OCI-M1 (cell line): ENCODE measurements at regions not wholly inside any gene's neighbourhood (a gene's known extent, or its start where the extent isn't known, plus 50 kb on each side); places are given as distances from the start of the nearest gene placed in this dataset.

Experiments
- DNase-seq: peaks from one replicate; lab custom pipeline; 2025; lab: John Stamatoyannopoulos, UW

DNA sequence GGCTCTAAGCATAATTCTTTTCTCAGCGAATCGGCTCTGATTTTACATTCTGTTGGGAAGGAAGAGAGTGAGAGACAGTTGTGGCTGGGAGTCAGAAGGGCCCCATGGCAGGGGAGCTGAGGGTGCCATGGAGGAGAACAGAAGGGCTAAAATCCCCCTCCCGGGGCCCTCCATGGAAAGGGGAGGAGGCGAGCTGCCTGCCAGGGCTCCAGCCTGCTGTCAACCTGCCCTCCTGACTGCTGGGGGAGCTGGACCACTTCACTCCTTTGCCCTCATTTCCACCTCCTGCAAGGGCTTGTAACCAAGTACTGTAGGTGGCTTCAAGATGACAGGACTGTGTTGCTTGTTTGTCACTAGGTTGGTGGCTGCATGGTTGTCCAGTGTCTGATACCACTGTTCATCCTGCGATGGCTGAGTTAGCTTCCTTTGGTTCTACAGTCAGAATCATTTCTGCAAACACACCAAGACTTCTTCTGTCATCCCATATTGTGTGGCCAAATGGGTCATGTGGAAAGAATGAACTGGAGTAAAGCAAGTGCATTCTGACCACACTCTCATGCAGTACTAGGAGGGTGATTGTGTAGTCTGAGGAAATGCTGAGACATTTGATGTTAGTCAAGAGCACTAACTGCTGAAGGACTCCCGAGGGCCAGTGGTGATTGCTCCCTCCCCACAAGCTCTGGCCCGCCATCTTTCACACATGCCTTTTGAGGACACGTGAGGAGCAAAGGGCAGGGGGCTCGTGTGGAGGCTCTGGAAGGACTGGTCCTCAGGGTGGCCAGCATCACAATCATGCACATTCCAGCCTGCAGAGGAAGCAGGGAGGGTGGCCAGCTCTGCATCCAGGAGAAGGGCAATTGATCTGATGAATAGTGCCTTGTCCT is 307.2 kb downstream of the GADD45G start:
- no peak for DNase-seq

DNA sequence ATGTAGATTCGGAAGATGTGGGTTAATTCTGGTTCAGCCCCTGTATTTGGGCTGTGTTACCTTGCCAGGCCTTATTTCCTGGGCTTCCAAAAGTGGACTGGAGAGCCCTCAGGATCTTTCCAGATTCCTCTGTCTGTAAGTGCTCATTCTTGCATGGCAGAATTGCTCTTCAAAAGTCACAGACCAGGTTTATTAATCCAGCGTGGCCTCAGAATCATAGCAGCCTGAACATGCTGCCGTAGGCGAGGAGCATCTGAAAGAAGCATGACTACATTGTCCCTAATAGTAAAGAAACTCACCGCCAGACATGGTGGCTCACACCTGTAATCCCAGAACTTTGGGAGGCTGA is 307.8 kb downstream of the GADD45G start:
- DNase-seq = no peak

DNA sequence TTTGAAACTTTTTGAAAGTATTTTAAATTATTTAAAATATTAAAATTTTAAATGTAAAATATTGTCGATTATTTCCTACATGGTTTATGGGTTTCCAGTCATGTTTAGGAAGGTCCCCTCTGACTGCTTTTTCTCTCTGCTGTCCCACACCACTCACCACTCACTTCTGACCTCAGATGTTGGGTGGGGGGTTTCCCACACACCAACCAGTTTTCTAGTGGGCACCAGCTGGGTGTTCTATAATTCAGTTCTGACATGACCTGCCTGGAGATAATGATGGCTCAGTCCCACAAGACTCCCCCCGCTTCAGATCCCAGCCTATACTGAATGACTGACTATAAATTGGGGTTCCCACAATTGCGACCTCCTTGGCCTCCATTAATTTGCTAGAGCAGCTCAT is 310.4 kb downstream of the GADD45G start:
- no peak for DNase-seq

DNA sequence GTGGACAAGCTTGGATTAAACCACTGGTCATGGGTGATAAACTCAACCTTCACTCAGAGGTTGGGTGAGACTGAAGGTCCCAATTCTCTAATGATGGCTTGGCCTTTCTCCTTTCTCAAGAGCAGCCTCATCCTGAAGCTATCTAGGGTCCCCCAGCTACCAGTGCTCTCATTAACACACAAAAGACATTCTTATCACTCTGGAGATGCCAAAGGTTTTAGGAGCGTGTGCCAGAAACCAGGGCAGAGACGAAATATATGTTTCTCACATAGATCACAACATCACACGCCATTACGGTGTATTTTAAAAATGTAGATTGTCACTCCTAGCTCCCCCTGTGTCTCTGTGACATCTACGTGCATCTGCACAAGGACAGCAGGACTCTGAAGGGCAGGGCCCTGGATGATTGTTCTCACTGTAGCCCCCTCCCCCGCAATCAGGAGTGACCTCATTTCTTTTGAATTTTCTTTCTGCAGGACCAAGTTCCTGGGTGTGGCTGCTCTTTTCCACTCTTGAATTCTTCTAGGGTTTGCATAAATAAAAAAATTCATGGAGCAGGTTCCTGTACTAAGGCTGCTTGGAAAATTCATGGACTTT is 311.3 kb downstream of the GADD45G start:
- DNase-seq = no peak

DNA sequence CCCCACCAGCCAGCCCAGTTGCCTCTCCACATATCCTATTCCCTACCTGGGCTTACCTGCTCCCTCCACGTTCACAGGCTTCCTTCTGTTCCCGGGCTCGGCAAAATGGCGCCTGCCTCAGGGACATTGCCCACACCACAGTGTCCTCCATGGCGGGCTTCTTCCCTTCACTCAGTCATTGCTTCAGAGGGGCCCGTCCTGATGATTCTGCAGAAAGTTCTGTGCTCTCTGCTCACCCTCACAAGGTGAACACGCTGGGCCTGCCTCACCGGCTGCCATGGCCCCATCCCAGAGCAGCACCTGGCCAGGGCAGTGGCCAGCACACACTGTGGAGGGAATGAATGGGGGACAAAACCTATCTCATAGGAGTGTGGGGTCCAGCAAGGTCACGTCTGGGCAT is 313.0 kb downstream of the GADD45G start:
- DNase-seq = no peak

DNA sequence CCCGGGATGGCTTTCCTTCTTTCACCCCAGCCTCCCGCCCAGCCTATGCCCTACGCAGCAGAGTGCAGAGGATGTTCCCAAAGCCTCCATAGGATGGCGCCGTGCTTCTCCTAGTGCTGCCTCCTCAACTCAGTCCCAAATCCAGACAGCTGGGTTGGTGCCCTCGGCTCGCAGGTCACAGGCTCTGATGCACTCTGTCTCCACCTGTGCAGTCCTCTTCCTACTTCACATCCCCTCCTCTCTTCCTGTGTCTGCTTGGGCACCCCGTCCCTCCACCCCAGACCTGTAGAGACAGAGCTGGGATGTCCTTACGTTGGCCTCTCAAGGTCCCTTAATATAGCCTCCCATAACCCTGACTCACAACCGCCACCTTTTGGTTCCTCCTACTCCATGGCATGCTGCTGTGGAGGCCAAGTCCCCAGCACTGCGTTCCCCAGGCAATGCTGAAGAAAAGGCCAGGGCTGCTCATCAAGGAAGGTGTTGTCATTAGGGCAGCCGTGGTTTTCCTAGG is 314.4 kb downstream of the GADD45G start:
- peak; percentile 36 for DNase-seq

DNA sequence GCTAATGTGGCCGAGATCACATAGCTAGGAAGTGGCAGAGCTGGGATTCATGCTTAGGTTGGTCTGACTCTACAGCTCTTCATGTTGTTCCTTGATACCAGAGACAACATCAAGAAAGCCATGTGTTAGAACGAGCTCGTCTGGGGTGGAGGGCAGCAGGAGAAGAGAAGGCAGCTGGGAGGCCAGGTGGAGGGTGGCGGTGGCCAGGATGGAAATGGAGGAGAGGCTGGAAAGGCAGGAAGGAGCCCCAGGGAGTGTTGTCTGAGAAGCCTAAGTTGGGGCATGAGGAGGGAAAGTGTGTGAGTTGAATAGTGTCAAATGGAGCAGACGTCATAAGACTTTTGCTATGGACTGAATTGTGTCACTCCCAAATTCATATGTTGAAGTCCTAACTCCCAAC is 315.3 kb downstream of the GADD45G start:
- no peak for DNase-seq

DNA sequence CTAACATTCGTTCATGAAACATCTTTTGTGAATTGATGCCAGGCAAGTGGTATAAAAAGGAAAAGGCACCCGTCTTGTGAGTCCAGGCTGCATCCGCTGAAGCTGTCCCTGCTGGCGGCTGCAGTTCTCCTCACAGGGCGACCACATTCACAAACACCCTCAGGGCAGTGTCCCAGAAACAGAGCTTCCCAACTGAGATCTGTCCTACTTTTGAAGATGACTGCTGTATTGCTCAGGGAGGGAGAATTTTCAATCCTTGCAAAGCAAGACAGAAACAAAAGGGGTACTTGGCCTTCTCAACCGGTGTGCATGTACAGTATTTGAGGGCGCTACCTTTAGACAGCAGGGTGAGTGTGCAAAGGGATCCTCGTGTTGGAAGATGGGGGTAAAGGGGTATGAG is 316.1 kb downstream of the GADD45G start:
- DNase-seq = no peak

DNA sequence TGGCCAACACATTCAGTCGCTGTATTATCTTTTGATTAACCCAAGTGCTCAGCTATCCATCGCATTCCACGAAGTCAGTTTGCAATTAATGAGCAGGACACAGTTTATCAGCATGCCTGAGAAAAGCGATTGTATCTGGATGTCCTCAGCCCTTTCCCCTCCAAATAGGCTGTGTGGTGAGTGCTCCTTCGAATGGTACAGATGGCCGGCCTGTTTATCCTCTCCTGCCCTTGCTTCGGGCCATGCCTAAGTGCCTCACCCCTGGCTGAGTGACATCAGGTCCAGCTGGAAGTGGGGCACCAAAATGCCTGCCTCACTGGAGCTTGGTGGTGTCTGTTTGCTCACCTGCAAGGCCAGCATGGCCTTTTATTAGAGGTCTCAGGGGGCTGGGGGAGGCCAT is 317.3 kb downstream of the GADD45G start:
- DNase-seq = no peak

DNA sequence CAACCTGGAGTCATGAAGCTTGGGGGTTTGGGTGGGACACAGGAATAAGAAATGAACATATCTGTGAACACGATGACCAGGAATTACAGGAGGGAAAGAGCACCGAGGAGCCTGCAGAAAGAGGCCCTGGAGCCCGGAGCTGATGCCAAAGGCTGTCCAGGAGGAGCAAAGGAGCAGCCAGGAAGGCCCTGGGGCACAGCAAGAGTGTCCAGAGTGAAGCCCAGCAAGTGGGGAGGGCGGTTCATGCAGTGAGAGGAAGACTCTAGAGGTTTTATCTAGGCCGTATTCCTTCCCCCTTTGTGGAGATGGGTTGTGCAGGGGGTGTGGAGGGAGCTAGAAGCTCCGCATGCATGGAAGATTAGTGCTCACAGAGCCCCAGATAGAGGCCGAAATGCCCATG is 318.4 kb downstream of the GADD45G start:
- no peak for DNase-seq

DNA sequence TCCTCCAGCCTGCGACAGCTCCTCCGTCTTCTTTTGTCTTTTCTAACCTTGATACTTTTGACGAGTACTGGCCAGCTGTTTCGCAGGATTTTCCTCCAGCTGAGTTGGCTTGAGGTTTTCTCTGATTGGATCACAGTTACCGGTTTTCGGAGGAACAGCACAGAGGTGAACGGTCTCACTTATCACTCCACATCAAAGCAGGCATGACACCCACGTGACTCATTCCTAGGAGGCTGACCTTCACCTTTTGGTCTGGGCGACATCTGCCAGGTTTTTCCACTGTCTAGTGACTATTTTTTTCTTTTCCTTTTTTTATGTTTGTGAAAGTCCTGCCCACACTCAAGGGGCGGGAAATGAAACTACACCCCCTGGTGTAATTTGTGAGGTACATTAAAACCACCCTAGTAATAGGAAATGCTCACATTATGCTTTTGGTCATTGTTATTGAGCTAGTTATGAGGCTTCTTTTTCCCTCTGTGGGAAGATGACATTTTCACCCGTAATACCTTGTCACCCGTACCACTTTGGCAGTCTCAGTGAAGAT is 319.2 kb downstream of the GADD45G start:
- no peak for DNase-seq

DNA sequence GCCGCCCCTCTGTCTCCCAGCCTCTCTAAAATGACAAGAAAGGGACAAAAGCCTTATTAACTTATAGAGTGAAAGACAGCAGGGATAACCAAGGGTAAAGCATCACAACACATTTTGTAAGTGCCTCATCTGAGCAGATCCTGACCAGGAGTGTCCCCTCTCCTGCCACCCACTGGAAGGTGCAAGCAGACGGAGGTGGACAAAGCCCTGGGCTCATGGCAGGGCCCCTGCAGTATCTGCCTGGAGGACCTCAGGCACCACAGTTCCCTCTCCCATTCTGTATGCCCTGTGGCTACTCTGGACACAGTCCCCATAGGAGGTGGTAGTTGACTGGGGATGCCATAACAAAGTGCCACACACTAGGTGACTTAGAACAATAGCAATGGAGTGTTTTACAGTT is 319.8 kb downstream of the GADD45G start:
- DNase-seq = no peak

DNA sequence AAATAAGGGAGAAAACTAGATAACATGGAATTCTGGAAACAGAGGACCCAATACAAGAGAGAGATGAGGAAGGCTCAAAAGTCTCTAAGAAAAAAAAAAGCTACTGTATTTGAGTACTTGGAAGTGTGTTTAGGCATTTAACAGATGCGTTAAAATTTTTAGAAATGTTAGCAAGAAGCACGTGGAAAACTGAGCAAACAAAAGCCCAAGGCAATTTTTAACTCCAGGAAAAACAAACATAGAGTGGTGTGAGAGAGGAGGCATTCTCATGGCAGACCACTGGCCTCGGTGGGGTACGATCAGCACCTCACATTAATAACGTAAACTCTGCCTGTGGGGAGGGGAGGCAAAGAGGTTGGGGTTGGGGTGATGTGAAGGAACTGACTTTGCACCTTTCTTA is 321.4 kb downstream of the GADD45G start:
- no peak for DNase-seq

DNA sequence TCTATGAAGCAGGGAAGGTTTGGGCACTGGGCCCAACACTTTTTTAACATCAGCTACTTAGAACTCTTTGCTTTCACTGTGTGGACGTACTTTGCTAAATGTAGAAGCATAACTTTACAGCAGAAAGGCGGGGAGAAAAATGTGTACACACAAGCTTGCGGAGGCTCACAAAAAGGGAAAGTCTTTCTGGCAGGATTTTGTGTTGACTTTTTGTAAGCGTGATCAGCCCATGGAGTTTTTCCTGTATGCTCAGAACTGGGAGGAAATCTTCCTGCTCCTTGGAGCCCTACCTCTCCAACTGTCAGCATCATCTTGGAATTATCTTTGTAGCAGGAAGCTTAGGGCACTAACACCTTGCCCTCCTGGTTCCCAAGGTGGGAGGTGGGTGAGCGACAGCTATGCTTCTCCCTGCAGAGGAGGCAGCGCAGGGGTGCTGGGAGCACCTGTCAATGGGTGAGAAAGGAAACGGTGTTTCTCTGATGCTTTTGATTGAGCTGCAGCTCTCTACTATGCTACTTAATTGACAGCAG is 321.9 kb downstream of the GADD45G start:
- DNase-seq = no peak

DNA sequence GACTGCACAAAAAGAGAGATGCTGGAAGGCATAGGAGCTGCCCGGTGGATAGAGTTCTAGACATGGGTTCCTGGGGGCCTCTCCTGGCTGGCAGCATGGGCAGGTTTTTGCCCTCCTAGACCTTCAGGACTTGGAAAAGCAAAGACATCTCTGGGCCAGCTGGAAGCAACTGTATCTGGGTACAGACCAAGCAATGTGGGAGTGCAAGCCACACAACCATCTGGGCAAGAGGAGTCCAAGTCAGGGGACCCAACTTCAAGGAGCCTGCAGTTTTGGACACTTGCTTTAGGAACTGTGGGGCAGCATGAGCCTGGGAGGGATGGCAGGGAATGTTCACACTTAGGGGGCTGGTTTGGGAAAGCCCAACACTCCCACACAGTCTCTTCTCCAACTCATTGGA is 323.3 kb downstream of the GADD45G start:
- no peak for DNase-seq

DNA sequence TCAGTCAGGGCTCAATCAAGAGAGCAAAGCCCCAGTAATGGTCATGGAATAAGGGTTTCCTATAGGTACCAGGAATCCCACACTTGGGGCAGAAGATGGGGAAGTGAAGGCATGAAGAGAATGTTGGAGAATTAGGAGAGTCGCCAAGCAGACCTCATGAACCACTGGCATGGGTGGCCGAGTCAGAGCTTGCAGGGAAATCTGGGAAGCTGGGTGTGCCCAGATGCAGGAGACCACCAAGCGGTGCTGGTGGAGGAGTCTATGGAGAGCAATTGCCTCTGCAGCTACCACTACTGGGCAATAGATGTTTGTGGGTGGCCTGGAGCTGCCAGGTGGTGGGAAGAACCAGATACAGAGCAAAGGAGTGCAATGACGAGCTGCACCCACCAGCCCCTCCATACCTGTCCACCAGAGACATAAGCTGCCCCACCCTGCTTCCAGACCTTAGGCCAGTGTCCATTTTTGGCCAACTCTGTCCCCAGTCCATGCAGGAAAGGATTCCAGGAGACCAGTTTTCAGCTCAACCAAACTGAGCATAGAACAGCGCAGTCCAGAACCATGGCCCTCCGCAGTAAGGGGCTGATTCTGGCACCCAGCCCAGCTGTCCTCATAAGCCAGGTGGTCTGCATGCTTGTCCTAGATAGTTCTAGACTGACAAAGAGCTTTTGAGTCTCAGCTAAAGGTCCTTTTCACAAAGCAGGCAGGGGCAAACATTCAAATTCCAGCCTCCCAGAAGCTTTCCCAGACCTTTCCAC is 323.9 kb downstream of the GADD45G start:
- no peak for DNase-seq

DNA sequence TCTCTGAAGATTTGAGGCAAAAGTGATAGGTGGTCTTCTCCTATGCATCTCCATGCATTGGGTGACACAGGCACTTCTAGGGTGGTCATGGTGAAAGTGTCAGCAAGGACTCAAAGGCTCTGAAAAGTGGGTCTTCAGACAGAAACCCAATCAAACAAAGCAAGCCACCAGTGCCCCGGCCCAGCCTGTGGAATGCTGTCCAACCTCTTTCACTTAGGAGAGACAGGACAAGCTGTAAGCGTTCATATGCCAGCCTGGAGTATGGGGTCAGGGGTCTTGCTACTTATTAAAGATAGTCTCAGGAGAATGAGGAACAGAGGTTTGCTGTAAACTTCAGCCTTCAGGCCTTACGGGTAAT is 324.5 kb downstream of the GADD45G start:
- no peak for DNase-seq

DNA sequence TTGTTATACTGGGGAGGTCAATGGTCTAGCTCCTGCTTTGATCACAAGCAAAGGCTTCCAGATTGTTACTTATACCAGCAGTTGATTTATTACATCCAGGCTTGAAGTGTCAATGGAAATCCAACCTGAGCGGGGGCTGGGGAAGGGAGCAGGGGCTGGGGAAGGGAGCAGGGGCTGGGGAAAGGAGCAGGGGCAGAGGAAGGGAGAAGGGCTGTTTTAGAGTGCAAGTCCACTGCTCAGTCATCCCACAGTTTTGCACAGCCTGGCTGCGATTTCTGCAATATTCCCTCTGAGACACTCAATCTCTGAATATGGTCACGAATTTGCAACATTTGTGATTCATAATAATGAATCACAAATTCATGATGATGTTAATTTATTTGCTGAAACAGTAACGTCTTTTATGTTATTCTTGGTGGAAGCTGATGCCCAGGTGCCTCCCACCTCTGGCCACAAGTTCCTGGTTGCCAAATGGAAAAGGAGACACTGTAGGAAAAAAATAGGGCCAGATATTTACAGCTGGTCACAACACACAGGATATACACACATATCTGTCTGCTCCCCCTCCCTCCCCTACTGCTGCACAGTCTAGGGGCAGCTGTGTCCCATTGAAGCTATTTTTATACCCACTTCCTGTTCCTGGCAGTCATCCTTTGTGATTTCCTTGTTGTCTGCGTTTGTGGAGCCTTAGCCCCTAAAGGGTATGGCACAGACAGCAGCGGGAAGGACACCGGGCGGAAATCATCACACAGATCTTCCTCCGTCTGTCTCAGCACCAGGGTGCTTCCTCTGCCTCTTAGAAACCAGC is 325.1 kb downstream of the GADD45G start:
- DNase-seq = no peak

DNA sequence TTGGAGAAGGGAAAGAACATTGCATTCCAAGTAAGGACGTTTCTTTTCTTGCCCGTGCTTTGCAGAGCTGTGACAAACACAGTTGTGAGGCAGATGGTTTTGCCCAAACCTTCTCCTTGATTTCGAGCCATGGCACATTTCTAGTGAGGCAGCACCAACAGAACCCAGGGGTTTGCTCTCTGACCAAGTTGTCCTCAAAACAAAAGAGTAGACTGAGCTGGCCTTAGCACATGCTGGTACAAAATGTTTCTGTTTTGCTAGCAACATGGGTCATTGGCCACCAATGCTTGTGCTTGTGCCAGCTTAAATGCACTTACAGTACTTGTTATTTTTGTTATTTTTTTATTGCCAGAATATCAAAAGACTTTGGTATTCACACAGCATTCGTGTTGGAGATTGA is 328.8 kb downstream of the GADD45G start:
- no peak for DNase-seq

DNA sequence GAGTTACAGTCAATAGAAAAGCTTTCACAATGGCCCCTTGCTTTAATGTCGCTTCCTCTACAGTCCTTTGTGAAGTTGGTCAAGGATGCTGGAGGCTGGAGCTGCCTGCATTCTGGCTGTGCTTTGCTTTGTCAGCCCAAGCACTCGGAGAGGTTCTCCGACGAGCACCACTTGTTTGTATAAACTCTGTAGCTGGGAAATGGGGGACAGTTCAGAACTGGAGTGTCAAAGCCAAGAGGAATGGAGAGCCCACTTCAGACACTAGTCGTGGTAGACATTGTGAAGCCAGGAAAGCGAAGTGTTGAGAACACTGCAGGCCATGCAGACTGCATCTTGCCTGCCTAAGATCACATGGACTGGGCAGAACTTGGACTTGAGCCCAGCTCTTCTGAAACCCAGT is 330.3 kb downstream of the GADD45G start:
- DNase-seq = no peak

DNA sequence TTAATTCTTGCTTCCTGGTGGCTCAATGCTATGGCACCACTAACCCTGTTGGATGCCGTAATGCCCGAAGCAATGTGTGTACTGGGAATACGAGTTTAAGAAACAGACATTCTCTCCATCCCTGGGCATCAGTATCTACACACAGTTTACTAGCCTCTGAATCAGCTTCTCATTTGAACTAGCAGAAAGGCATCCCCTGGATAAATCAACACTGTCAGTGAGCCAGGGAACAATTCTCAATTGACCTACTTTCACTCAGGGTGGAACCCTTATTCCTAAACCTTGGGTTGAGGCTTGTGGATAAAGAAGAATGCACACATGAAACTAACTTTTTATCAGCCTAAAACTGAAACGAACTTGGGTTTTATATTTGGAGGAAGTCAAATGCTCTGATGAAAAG is 331.0 kb downstream of the GADD45G start:
- DNase-seq = no peak

DNA sequence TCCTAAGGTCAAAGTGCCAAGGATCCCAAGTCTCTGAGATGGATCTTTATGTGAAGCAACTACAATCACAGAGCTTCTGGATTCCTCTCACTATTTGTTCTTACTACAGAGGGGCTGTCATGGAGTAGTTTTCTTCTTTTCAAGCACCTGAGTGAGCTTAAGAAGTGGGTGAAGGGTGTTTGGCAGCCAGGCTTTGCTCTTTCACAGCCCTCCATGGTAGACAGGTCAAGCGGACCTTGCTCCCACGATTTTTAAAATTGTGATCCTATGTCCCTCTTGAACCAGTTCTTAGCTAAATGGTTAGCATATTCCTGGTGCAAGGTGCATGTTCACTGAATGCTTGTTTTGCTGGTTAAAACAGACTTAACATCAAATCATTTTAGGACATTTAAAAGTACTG is 332.2 kb downstream of the GADD45G start:
- no peak for DNase-seq
